Gastrocnemius medialis (tissue), 4 donors: ENCODE measurements at regions not wholly inside any gene's neighbourhood (a gene's known extent, or its start where the extent isn't known, plus 50 kb on each side); places are given as distances from the start of the nearest gene placed in this dataset.

Experiments used
- ATAC-seq, 2 donors: fragments of 150-250 bp; one replicate each; pipeline ENCODE4 v1.9.1; 2016
- DNase-seq, 2 donors: peaks; one replicate each; pipeline ENCODE4 v3.0.0-alpha.2; 2019
- H3K27ac ChIP-seq, 4 donors: fragments of 200-600 bp; sonication (generic); 1 replicate in 1 of 4; 2 replicates in 3 of 4; pipeline ENCODE4 v1.5.1; 2016 to 2018; ENCODE audit warnings: mild to moderate bottlenecking in 2 of 4, moderate library complexity in 1 of 4
- H3K27me3 ChIP-seq, 3 donors: fragments of 200-600 bp; sonication (generic) in 2 of 3; 1 replicate in 1 of 3; 2 replicates in 2 of 3; pipeline versions ENCODE4 v1.5.1 to v1.6.0; 2016 to 2019; ENCODE audit warnings: mild to moderate bottlenecking in 1 of 3, moderate library complexity in 1 of 3
- H3K36me3 ChIP-seq, 2 donors: fragments of 200-600 bp; sonication (generic) in 1 of 2; one replicate each; pipeline ENCODE4 v1.5.1; 2017 to 2018
- H3K4me1 ChIP-seq, 2 donors: fragments of 200-600 bp; sonication (generic) in 1 of 2; one replicate each; pipeline ENCODE4 v1.5.1; 2016 to 2017; ENCODE audit warnings: mild to moderate bottlenecking in 2 of 2
- H3K4me3 ChIP-seq, 4 donors: fragments of 200-600 bp; sonication (generic) in 3 of 4; 1 replicate in 1 of 4; 2 replicates in 3 of 4; pipeline ENCODE4 v1.5.1; 2016 to 2019; ENCODE audit warnings: mild to moderate bottlenecking in 2 of 4
- H3K9me3 ChIP-seq, 3 donors: fragments of 200-600 bp; sonication (generic) in 2 of 3; 1 replicate in 1 of 3; 2 replicates in 2 of 3; pipeline ENCODE4 v1.5.1; 2016 to 2019
- CTCF ChIP-seq, 5 experiments: fragments of 450-650 bp in 3 of 5; fragments of 200-600 bp in 2 of 5; sonication (generic) in 2 of 5; IDR thresholded peaks in 4 of 5; conservative IDR thresholded peaks in 1 of 5; 1 replicate in 4 of 5; 2 replicates in 1 of 5; pipeline ENCODE4 v1.5.1; 2016 to 2019; ENCODE audit warnings: antibody characterized with exemption in 5 of 5, mild to moderate bottlenecking in 3 of 5, moderate library complexity in 3 of 5
- POLR2A ChIP-seq, 2 donors: fragments of 450-650 bp; IDR thresholded peaks; one replicate each; pipeline ENCODE4 v1.6.1; 2017; ENCODE audit warnings: antibody characterized with exemption in 2 of 2, mild to moderate bottlenecking in 2 of 2, moderate library complexity in 2 of 2
- in situ Hi-C, 4 donors: fragments of 200-750 bp; cut with MboI; loops; one replicate each; pipeline versions ENCODE4 v1.15.0 to v1.8.0; 2017; ENCODE audit warnings: low sequenced_read_pairs in 4 of 4
- intact Hi-C: fragments of 100-400 bp; cut with DNase I; formaldehyde crosslinking; loops from one replicate; pipeline ENCODE4 v1.15.1; 2023; ENCODE audit warnings: low total_unique reads

- no peaks in the 10 kb centered on the region for H3K27me3 ChIP-seq
- DNase-seq (no peak), ATAC-seq (no peak)
- in situ Hi-C loops = no loop called here
- H3K4me3 ChIP-seq = no peak overlapping the region
- intact Hi-C loops = loop anchor here (5.0 kb wide), 1 partner anchor 347 kb away; no protein-coding TSS in a partner anchor
- H3K9me3 ChIP-seq = no peaks in the 10 kb centered on the region
- no peaks in the 10 kb centered on the region for H3K36me3 ChIP-seq
- H3K27ac ChIP-seq = no peak overlapping the region
- no peak for TF ChIP-seq CTCF (IDR thresholded peaks at IDR 0.05 in 4 of 5, conservative IDR thresholded peaks at IDR 0.05 in 1 of 5)
- H3K4me1 ChIP-seq = no peaks in the 10 kb centered on the region
Measured at GRCh38 chr18:62634979-62635630, 80.2 kb upstream of the PHLPP1 start.

DNA sequence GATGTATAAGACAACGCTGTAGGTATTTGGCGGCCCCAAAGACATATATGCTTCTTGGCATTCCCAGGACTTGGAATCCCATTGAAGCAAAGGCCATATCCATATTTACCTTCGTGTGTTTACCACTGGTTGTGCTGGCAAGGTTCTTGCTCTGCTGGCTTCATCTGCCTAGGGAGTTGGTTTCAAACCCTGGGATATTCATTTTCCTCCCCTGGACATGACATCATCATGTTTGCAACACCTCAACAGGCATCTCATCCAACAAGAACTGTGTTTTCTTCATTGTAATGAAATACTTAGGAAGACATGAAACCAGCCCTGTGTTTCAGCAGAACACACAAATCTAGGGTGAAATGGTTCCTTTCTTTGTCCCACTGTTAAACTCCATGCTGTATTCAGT is 77.9 kb upstream of the PHLPP1 start:
- Histone ChIP-seq H3K27ac (no peak overlapping the region), H3K27me3 (no peaks in the 10 kb centered on the region), H3K36me3 (no peaks in the 10 kb centered on the region), H3K4me1 (no peaks in the 10 kb centered on the region), H3K4me3 (no peak overlapping the region), H3K9me3 (no peaks in the 10 kb centered on the region)
- TF ChIP-seq CTCF (IDR thresholded peaks at IDR 0.05 in 4 of 5, conservative IDR thresholded peaks at IDR 0.05 in 1 of 5) = no peak
- TF ChIP-seq POLR2A (IDR thresholded peaks at IDR 0.05) = no peak
- no peak for DNase-seq
- in situ Hi-C loops = no loop called here
- intact Hi-C loops = loop anchor here (5.0 kb wide), 1 partner anchor 345 kb away; no protein-coding TSS in a partner anchor
- ATAC-seq = no peak

GRCh38 chr18:62637807-62638687 is 77.3 kb upstream of the PHLPP1 start:
- Histone ChIP-seq H3K4me1 (no peaks in the 10 kb centered on the region), H3K9me3 (no peaks in the 10 kb centered on the region), H3K27ac (no peak overlapping the region), H3K36me3 (no peaks in the 10 kb centered on the region), H3K27me3 (no peaks in the 10 kb centered on the region), H3K4me3 (no peak overlapping the region)
- intact Hi-C loops = loop anchor here (5.0 kb wide), 1 partner anchor 344 kb away; no protein-coding TSS in a partner anchor
- DNase-seq = no peak
- no peak for ATAC-seq
- TF ChIP-seq CTCF (IDR thresholded peaks at IDR 0.05 in 4 of 5, conservative IDR thresholded peaks at IDR 0.05 in 1 of 5) (peak in 3 of 5 experiments; percentile 32 to 52 (median 45)), POLR2A (IDR thresholded peaks at IDR 0.05) (no peak)
- in situ Hi-C loops = no loop called here

GRCh38 chr18:62643181-62643580 is 72.2 kb upstream of the PHLPP1 start:
- intact Hi-C loops (no loop called here), in situ Hi-C loops (no loop called here)
- DNase-seq = no peak
- Histone ChIP-seq H3K4me1 (no peaks in the 10 kb centered on the region), H3K36me3 (no peaks in the 10 kb centered on the region), H3K27me3 (no peaks in the 10 kb centered on the region), H3K27ac (no peak overlapping the region), H3K9me3 (no peaks in the 10 kb centered on the region), H3K4me3 (no peak overlapping the region)
- no peak for TF ChIP-seq POLR2A (IDR thresholded peaks at IDR 0.05)
- no peak for TF ChIP-seq CTCF (IDR thresholded peaks at IDR 0.05 in 4 of 5, conservative IDR thresholded peaks at IDR 0.05 in 1 of 5)
- ATAC-seq = no peak
